Esophagus squamous epithelium (tissue), 5 donors: ENCODE measurements at regions not wholly inside any gene's neighbourhood (a gene's known extent, or its start where the extent isn't known, plus 50 kb on each side); places are given as distances from the start of the nearest gene placed in this dataset.

Experiments used
- DNase-seq: peaks from one replicate; lab custom pipeline; 2025; lab: John Stamatoyannopoulos, UW
- H3K27ac ChIP-seq, 4 donors: fragments of 200-600 bp; sonication (generic); one replicate each; pipeline ENCODE4 v1.5.1; 2016 to 2019; ENCODE audit warnings: mild to moderate bottlenecking in 1 of 4
- H3K27me3 ChIP-seq, 4 donors: fragments of 200-600 bp; sonication (generic); 1 replicate in 3 of 4; 2 replicates in 1 of 4; pipeline versions ENCODE4 v1.5.1 to v1.6.0; 2017 to 2021; ENCODE audit warnings: antibody characterized with exemption in 1 of 4
- H3K36me3 ChIP-seq, 3 donors: fragments of 200-600 bp; sonication (generic); one replicate each; pipeline ENCODE4 v1.5.1; 2016 to 2019
- H3K4me1 ChIP-seq, 3 donors: fragments of 200-600 bp; sonication (generic); one replicate each; pipeline ENCODE4 v1.5.1; 2017 to 2019
- H3K4me3 ChIP-seq, 4 donors: fragments of 200-600 bp; sonication (generic); 1 replicate in 3 of 4; 2 replicates in 1 of 4; pipeline ENCODE4 v1.5.1; 2016 to 2019; ENCODE audit warnings: mild to moderate bottlenecking in 2 of 4, moderate library complexity in 1 of 4
- H3K9me3 ChIP-seq, 3 donors: fragments of 200-600 bp; sonication (generic); one replicate each; pipeline ENCODE4 v1.5.1; 2016 to 2019
- POLR2A ChIP-seq, 4 donors: fragments of 450-650 bp; IDR thresholded peaks; one replicate each; pipeline ENCODE4 v1.6.1; 2017; ENCODE audit warnings: antibody characterized with exemption in 4 of 4, mild to moderate bottlenecking in 4 of 4, moderate library complexity in 3 of 4
- WGBS, 2 donors: methylation state at CpG; one replicate each; pipeline ENCODE4 v1.1.5; 2018; 5-methylcytosine and 5-hydroxymethylcytosine counted together
- intact Hi-C: fragments of 100-400 bp; cut with DNase I; formaldehyde crosslinking; loops from one replicate; pipeline ENCODE4 v1.15.0; 2022
- TF ChIP-seq, protein P1 (sequence below), 6 experiments: fragments of 450-650 bp in 4 of 6; fragments of 200-600 bp in 2 of 6; sonication (generic) in 2 of 6; IDR thresholded peaks; one replicate each; pipeline ENCODE4 v1.5.1; 2016 to 2019; ENCODE audit warnings: antibody characterized with exemption in 6 of 6, mild to moderate bottlenecking in 4 of 6, moderate library complexity in 4 of 6
- donor health status: DM: yes; HTN: yes; CAD: no.

DNA sequence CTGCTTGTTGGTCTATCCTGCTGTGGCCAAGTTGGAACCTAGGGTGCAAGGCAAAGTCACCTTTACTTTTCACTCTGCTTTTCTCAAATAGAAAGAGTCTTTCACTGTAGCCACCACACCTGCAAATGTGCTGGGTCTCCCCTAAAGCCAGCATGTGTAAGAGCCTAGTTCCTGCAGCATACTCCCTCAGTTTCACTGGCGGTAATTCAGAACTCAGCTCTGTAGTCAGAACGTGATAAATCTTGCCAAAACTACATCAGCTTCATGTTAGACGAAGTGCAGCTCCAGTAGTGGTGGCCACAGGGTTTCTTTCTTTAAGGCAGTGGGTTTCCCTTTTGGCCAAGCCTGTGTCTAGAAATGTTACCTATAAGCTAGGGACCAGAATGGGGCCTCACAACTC lies 72.0 kb upstream of the HMGCLL1 start:
- no peak for DNase-seq
- 75 to 82% methylated on average over 3 of the region's 3 CpGs for WGBS, 2 donors

DNA sequence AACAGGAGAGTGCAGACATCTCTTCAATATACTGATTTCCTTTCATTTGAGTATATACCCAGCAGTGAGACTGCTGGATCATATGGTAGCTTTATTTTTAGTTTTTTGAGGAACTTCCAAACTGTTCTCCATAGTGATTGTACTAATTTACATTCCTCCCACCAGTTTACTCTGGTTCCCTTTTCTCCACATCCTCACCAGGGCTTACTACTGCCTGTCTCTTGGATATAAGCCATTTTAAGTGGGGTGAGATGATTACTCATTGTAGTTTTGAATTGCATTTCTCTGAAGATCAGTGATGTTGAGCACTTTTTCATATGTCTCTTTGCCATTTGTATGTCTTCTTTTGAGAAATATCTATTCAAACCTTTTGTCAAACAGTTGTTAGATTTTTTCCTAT lies 64.9 kb upstream of the HMGCLL1 start:
- Histone ChIP-seq H3K27ac (no peak overlapping the region), H3K4me3 (no peak overlapping the region), H3K4me1 (no peaks in the 10 kb centered on the region), H3K36me3 (no peaks in the 10 kb centered on the region), H3K27me3 (no peaks in the 10 kb centered on the region), H3K9me3 (no peaks in the 10 kb centered on the region)
- intact Hi-C loops, result no loop called here
- DNase-seq, result no peak
- TF ChIP-seq, protein P1, sequence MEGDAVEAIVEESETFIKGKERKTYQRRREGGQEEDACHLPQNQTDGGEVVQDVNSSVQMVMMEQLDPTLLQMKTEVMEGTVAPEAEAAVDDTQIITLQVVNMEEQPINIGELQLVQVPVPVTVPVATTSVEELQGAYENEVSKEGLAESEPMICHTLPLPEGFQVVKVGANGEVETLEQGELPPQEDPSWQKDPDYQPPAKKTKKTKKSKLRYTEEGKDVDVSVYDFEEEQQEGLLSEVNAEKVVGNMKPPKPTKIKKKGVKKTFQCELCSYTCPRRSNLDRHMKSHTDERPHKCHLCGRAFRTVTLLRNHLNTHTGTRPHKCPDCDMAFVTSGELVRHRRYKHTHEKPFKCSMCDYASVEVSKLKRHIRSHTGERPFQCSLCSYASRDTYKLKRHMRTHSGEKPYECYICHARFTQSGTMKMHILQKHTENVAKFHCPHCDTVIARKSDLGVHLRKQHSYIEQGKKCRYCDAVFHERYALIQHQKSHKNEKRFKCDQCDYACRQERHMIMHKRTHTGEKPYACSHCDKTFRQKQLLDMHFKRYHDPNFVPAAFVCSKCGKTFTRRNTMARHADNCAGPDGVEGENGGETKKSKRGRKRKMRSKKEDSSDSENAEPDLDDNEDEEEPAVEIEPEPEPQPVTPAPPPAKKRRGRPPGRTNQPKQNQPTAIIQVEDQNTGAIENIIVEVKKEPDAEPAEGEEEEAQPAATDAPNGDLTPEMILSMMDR (IDR thresholded peaks at IDR 0.05), result no peak
- TF ChIP-seq POLR2A (IDR thresholded peaks at IDR 0.05), result no peak

More for the DNA sequence above, 72.0 kb upstream of the HMGCLL1 start:
- Histone ChIP-seq H3K9me3 (no peaks in the 10 kb centered on the region), H3K4me1 (no peaks in the 10 kb centered on the region), H3K27me3 (no peaks in the 10 kb centered on the region), H3K36me3 (no peaks in the 10 kb centered on the region), H3K4me3 (no peak overlapping the region), H3K27ac (no peak overlapping the region)
- TF ChIP-seq, protein P1 (IDR thresholded peaks at IDR 0.05), result no peak
- no peak for TF ChIP-seq POLR2A (IDR thresholded peaks at IDR 0.05)
- intact Hi-C loops, result no loop called here

DNA sequence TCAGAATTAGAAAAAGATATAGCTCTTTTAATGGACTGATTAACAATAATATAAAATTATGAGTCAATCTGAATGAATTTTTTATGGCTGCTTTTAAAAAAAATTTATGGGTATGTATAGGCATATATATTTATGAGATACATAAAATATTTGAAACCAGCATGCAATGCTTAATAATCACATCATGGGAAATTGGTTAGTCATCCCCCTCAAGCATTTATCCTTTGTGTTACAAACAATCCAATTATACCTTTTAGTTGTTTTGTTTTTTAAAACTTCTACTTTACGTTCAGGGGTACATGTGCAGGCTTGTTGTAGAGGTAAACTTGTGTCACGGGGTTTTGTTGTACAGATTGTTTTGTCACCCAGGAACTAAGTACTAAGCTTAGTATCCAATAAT lies 63.4 kb upstream of the HMGCLL1 start:
- WGBS, 2 donors, result 31 to 43% methylated on average over 2 of the region's 2 CpGs
- no peaks in the 10 kb centered on the region for H3K4me1 ChIP-seq
- no peaks in the 10 kb centered on the region for H3K36me3 ChIP-seq
- no peaks in the 10 kb centered on the region for H3K27me3 ChIP-seq
- no peak overlapping the region for H3K4me3 ChIP-seq
- no peaks in the 10 kb centered on the region for H3K9me3 ChIP-seq
- TF ChIP-seq, protein P1 (IDR thresholded peaks at IDR 0.05), result no peak
- no peak for TF ChIP-seq POLR2A (IDR thresholded peaks at IDR 0.05)
- DNase-seq, result no peak
- H3K27ac ChIP-seq, result no peak overlapping the region
- intact Hi-C loops, result no loop called here

DNA sequence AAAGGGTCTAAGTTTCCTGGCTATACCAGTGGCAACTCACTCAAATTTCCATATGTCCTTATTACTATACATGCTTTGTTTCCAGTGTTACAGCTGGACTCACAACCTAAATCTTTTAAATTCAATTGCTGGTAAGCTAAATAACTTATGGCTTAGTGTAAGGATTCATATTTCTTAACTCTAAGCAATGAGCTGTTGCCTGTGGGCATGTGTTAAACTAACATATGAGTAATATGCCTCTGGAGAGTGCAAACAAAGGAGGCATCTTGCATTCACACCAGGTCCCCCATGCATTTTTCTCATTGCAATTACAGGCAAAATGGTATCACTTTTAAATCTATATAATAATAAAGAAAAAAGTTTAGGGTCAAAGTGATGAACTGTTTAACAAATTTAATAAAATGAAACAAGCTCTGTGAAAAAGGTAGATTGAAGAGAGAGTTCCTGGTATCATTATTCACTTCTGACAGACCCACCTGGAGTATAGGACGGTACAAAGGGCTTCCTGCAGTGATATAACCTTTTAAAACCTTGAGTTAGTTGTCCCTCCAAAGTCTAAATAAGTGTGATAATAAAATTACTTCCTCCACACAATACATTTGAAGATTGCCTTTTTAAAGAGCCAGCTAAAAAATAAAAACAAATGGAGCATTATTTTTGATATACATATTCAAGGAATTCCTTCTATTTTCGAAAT lies 57.6 kb upstream of the HMGCLL1 start:
- no peak for TF ChIP-seq POLR2A (IDR thresholded peaks at IDR 0.05)
- TF ChIP-seq, protein P1 (IDR thresholded peaks at IDR 0.05), result no peak
- no peak overlapping the region for H3K4me3 ChIP-seq
- no peaks in the 10 kb centered on the region for H3K27me3 ChIP-seq
- H3K36me3 ChIP-seq, result no peaks in the 10 kb centered on the region
- no peaks in the 10 kb centered on the region for H3K9me3 ChIP-seq
- WGBS, 2 donors, result 57 to 60% methylated on average over 2 of the region's 2 CpGs
- peaks cover 0 to 7% (median 0%) of the 10 kb centered on the region in 3 donors for H3K4me1 ChIP-seq
- no peak for DNase-seq
- H3K27ac ChIP-seq, result no peak overlapping the region
- intact Hi-C loops, result no loop called here

DNA sequence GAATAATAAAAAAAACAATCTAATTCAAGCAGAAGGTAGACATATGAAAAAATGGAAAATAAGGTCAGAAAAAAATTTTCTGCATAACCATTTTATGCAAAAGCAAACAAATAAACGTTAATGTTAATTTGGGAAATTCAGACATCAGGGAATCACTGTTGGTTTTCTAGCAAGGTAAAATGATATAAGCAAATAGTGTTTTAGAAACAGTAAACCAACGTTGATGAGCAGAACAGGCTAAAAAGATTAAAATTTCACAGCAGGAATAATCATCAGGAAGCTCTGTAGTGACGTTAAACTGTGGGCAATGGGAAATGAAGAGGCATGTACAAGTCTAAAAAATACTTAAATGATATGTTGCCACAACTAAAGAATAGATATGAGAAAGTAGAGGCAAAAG lies 54.5 kb upstream of the HMGCLL1 start:
- WGBS, 2 donors, result 73 to 76% methylated on average over 3 of the region's 3 CpGs
- Histone ChIP-seq H3K4me3 (no peak overlapping the region), H3K9me3 (no peaks in the 10 kb centered on the region), H3K27me3 (no peaks in the 10 kb centered on the region), H3K27ac (no peak overlapping the region), H3K36me3 (no peaks in the 10 kb centered on the region), H3K4me1 (peaks cover 0 to 7% (median 0%) of the 10 kb centered on the region in 3 donors)
- no peak for DNase-seq
- TF ChIP-seq, protein P1 (IDR thresholded peaks at IDR 0.05), result no peak
- TF ChIP-seq POLR2A (IDR thresholded peaks at IDR 0.05), result no peak
- intact Hi-C loops, result no loop called here
